ENCODE measurements at regions not wholly inside any gene's neighbourhood (a gene's known extent, or its start where the extent isn't known, plus 50 kb on each side); places are given as distances from the start of the nearest gene placed in this dataset.

- no peaks in the 10 kb centered on the region for H3K36me3 Mint-ChIP-seq (ENCODE audit: low read depth)
- peaks cover 2% of the 10 kb centered on the region for H3K9me3 Mint-ChIP-seq
- TF ChIP-seq CTCF (conservative IDR thresholded peaks at IDR 0.05) = no peak
- WGBS, 2 experiments (ENCODE audit: insufficient coverage in 1 of 2, insufficient read length in 1 of 2) = 89% methylated on average over 2 of the region's 2 CpGs; no CpG with 5 or more reads in 1 of the 2 experiments
- no peaks in the 10 kb centered on the region for H3K27me3 Mint-ChIP-seq (ENCODE audit: insufficient read depth)
- peaks cover 32% of the 10 kb centered on the region for H3K4me1 Mint-ChIP-seq
- Histone ChIP-seq H3K4me1 (ENCODE audit: control insufficient read depth, insufficient read depth, low read length) (no peaks in the 10 kb centered on the region), H3K9ac (ENCODE audit: extremely low read depth, low read length, poor library complexity, severe bottlenecking) (no peak overlapping the region), H3K27me3 (ENCODE audit: control insufficient read depth, insufficient read depth, low read length, poor library complexity, severe bottlenecking) (no peaks in the 10 kb centered on the region), H3K27ac (ENCODE audit: low read depth, low read length) (no peak overlapping the region), H3K36me3 (ENCODE audit: control insufficient read depth, insufficient read depth, low read length) (no peaks in the 10 kb centered on the region), H3K9me3 (ENCODE audit: control insufficient read depth, low read length) (peaks cover 6% of the 10 kb centered on the region), H3K4me3 (ENCODE audit: low read length) (no peak overlapping the region)
- H3K4me3 Mint-ChIP-seq = no peak overlapping the region
- no peak for DNase-seq
- no peak overlapping the region for H3K27ac Mint-ChIP-seq
Observed at GRCh38 chr20:7257099-7257498, 489.6 kb downstream of the BMP2 start.

GRCh38 chr20:7257692-7258466 lies 490.4 kb downstream of the BMP2 start:
- Histone ChIP-seq H3K27ac (ENCODE audit: low read depth, low read length) (no peak overlapping the region), H3K9me3 (ENCODE audit: control insufficient read depth, low read length) (peaks cover 3% of the 10 kb centered on the region), H3K4me1 (ENCODE audit: control insufficient read depth, insufficient read depth, low read length) (no peaks in the 10 kb centered on the region), H3K9ac (ENCODE audit: extremely low read depth, low read length, poor library complexity, severe bottlenecking) (no peak overlapping the region), H3K4me3 (ENCODE audit: low read length) (no peak overlapping the region), H3K36me3 (ENCODE audit: control insufficient read depth, insufficient read depth, low read length) (no peaks in the 10 kb centered on the region), H3K27me3 (ENCODE audit: control insufficient read depth, insufficient read depth, low read length, poor library complexity, severe bottlenecking) (no peaks in the 10 kb centered on the region)
- no peaks in the 10 kb centered on the region for H3K36me3 Mint-ChIP-seq (ENCODE audit: low read depth)
- no peak for TF ChIP-seq CTCF (conservative IDR thresholded peaks at IDR 0.05)
- H3K4me1 Mint-ChIP-seq = peaks cover 32% of the 10 kb centered on the region
- no peaks in the 10 kb centered on the region for H3K27me3 Mint-ChIP-seq (ENCODE audit: insufficient read depth)
- H3K4me3 Mint-ChIP-seq = no peak overlapping the region
- 88 to 100% methylated on average over 2 to 3 of the region's 3 CpGs for WGBS, 2 experiments (ENCODE audit: insufficient coverage in 1 of 2, insufficient read length in 1 of 2)
- DNase-seq = no peak
- peaks cover 2% of the 10 kb centered on the region for H3K9me3 Mint-ChIP-seq
- no peak overlapping the region for H3K27ac Mint-ChIP-seq

GRCh38 chr20:7262803-7263202 lies 495.3 kb downstream of the BMP2 start:
- H3K4me3 Mint-ChIP-seq = no peak overlapping the region
- 95 to 100% methylated on average over 2 of the region's 2 CpGs for WGBS, 2 experiments (ENCODE audit: insufficient coverage in 1 of 2, insufficient read length in 1 of 2)
- H3K4me3 ChIP-seq (ENCODE audit: low read length) = no peak overlapping the region

More at GRCh38 chr20:7262803-7263202, 495.3 kb downstream of the BMP2 start:
- Histone ChIP-seq H3K27ac (ENCODE audit: low read depth, low read length) (no peak overlapping the region), H3K4me1 (ENCODE audit: control insufficient read depth, insufficient read depth, low read length) (no peaks in the 10 kb centered on the region), H3K36me3 (ENCODE audit: control insufficient read depth, insufficient read depth, low read length) (no peaks in the 10 kb centered on the region), H3K27me3 (ENCODE audit: control insufficient read depth, insufficient read depth, low read length, poor library complexity, severe bottlenecking) (no peaks in the 10 kb centered on the region), H3K9me3 (ENCODE audit: control insufficient read depth, low read length) (peaks cover 3% of the 10 kb centered on the region), H3K9ac (ENCODE audit: extremely low read depth, low read length, poor library complexity, severe bottlenecking) (no peak overlapping the region)
- H3K27me3 Mint-ChIP-seq (ENCODE audit: insufficient read depth) = no peaks in the 10 kb centered on the region
- H3K36me3 Mint-ChIP-seq (ENCODE audit: low read depth) = no peaks in the 10 kb centered on the region
- no peak for DNase-seq
- H3K4me1 Mint-ChIP-seq = peaks cover 7% of the 10 kb centered on the region
- no peak overlapping the region for H3K27ac Mint-ChIP-seq
- TF ChIP-seq CTCF (conservative IDR thresholded peaks at IDR 0.05) = no peak
- H3K9me3 Mint-ChIP-seq = peaks cover 2% of the 10 kb centered on the region

Data from endodermal cell (in vitro differentiated cells).